Peyer's patch (tissue), 4 donors: ENCODE measurements at regions not wholly inside any gene's neighbourhood (a gene's known extent, or its start where the extent isn't known, plus 50 kb on each side); places are given as distances from the start of the nearest gene placed in this dataset.

ENCODE experiments used
- CTCF ChIP-seq, 6 experiments: fragments of 450-650 bp in 4 of 6; fragments of 200-600 bp in 2 of 6; sonication (generic) in 1 of 6; IDR thresholded peaks; one replicate each; pipeline ENCODE4 v1.5.1; 2017 to 2019; ENCODE audit warnings: antibody characterized with exemption in 6 of 6, mild to moderate bottlenecking in 3 of 6, moderate library complexity in 1 of 6
- POLR2A ChIP-seq, 2 donors: fragments of 450-650 bp; IDR thresholded peaks; one replicate each; pipeline ENCODE4 v1.5.1; 2017; ENCODE audit warnings: antibody characterized with exemption in 2 of 2, mild to moderate bottlenecking in 2 of 2, moderate library complexity in 2 of 2

GRCh38 chr15:88309363-88309762 is 52.8 kb upstream of the NTRK3 start:
- no peak for TF ChIP-seq CTCF (IDR thresholded peaks at IDR 0.05)
- TF ChIP-seq POLR2A (IDR thresholded peaks at IDR 0.05) = no peak
